ENCODE measurements at regions not wholly inside any gene's neighbourhood (a gene's known extent, or its start where the extent isn't known, plus 50 kb on each side); places are given as distances from the start of the nearest gene placed in this dataset.

GRCh38 chr3:116852803-116853202 lies 143.2 kb downstream of the TUSC7 start:
- TF ChIP-seq TAF1 (IDR thresholded peaks at IDR 0.05; ENCODE audit: borderline replicate concordance, insufficient read depth, low read length) (no peak), POLR2AphosphoS5 (IDR thresholded peaks at IDR 0.05; ENCODE audit: low read depth, low read length) (no peak), SIN3A (IDR thresholded peaks at IDR 0.05; ENCODE audit: borderline replicate concordance, insufficient read depth, low read length) (no peak), FOXP2 (optimal IDR thresholded peaks at IDR 0.05; ENCODE audit: borderline replicate concordance, extremely low read depth, extremely low read length, insufficient read depth) (no peak)
- TF ChIP-seq, protein P1, sequence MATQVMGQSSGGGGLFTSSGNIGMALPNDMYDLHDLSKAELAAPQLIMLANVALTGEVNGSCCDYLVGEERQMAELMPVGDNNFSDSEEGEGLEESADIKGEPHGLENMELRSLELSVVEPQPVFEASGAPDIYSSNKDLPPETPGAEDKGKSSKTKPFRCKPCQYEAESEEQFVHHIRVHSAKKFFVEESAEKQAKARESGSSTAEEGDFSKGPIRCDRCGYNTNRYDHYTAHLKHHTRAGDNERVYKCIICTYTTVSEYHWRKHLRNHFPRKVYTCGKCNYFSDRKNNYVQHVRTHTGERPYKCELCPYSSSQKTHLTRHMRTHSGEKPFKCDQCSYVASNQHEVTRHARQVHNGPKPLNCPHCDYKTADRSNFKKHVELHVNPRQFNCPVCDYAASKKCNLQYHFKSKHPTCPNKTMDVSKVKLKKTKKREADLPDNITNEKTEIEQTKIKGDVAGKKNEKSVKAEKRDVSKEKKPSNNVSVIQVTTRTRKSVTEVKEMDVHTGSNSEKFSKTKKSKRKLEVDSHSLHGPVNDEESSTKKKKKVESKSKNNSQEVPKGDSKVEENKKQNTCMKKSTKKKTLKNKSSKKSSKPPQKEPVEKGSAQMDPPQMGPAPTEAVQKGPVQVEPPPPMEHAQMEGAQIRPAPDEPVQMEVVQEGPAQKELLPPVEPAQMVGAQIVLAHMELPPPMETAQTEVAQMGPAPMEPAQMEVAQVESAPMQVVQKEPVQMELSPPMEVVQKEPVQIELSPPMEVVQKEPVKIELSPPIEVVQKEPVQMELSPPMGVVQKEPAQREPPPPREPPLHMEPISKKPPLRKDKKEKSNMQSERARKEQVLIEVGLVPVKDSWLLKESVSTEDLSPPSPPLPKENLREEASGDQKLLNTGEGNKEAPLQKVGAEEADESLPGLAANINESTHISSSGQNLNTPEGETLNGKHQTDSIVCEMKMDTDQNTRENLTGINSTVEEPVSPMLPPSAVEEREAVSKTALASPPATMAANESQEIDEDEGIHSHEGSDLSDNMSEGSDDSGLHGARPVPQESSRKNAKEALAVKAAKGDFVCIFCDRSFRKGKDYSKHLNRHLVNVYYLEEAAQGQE (IDR thresholded peaks at IDR 0.05; ENCODE audit: insufficient read depth in 1 of 2, low read depth in 2 of 2, low read length in 2 of 2), result no peak

Data from PFSK-1 (cell line).